H4 (cell line): ENCODE measurements at regions not wholly inside any gene's neighbourhood (a gene's known extent, or its start where the extent isn't known, plus 50 kb on each side); places are given as distances from the start of the nearest gene placed in this dataset.
"Not testable (repeated sequence)": the region's sequence is repeated elsewhere in the genome, so short reads cannot be mapped to it uniquely, and the experiment has no call there.

ENCODE experiments used
- DNase-seq: peaks from one replicate; pipeline ENCODE4 v3.0.0-alpha.2; 2015; ENCODE audit warnings: low spot score

- DNase-seq: not testable (repeated sequence)
These were observed 56.3 kb upstream of the KRTAP5-11 start for GRCh38 chr11:71638801-71639519.

- not testable (repeated sequence) for DNase-seq
These were observed 56.8 kb upstream of the KRTAP5-11 start for GRCh38 chr11:71639520-71639849.

GRCh38 chr11:71639916-71640315 is 57.2 kb upstream of the KRTAP5-11 start:
- DNase-seq: not testable (repeated sequence)

GRCh38 chr11:71647078-71647477 is 64.4 kb upstream of the KRTAP5-11 start:
- DNase-seq: not testable (repeated sequence)

GRCh38 chr11:71652998-71653397 is 70.3 kb upstream of the KRTAP5-11 start:
- not testable (repeated sequence) for DNase-seq

GRCh38 chr11:71654423-71654822 is 71.7 kb upstream of the KRTAP5-11 start:
- not testable (repeated sequence) for DNase-seq

- DNase-seq: not testable (repeated sequence)
These were observed 72.4 kb upstream of the KRTAP5-11 start for GRCh38 chr11:71655041-71655440.

GRCh38 chr11:71656513-71656912 is 73.8 kb upstream of the KRTAP5-11 start:
- DNase-seq: not testable (repeated sequence)

- DNase-seq: not testable (repeated sequence)
These were observed 82.3 kb upstream of the KRTAP5-11 start for GRCh38 chr11:71664941-71665340.

- not testable (repeated sequence) for DNase-seq
These were observed 115.4 kb upstream of the KRTAP5-11 start for GRCh38 chr11:71698110-71698509.

GRCh38 chr11:71698961-71699360 is 116.3 kb upstream of the KRTAP5-11 start:
- DNase-seq: not testable (repeated sequence)

GRCh38 chr11:71701435-71702291 is 119.0 kb upstream of the KRTAP5-11 start:
- not testable (repeated sequence) for DNase-seq

- DNase-seq: not testable (repeated sequence)
These were observed 122.5 kb upstream of the KRTAP5-11 start for GRCh38 chr11:71705086-71705737.

- not testable (repeated sequence) for DNase-seq
These were observed 123.2 kb upstream of the KRTAP5-11 start for GRCh38 chr11:71705738-71706432.

GRCh38 chr11:71707083-71707482 is 124.4 kb upstream of the KRTAP5-11 start:
- not testable (repeated sequence) for DNase-seq

- DNase-seq: not testable (repeated sequence)
These were observed 123.5 kb upstream of the DEFB108B start for GRCh38 chr11:71709541-71709940.

- DNase-seq: not testable (repeated sequence)
These were observed 122.8 kb upstream of the DEFB108B start for GRCh38 chr11:71710171-71710671.

GRCh38 chr11:71710701-71711385 is 122.2 kb upstream of the DEFB108B start:
- DNase-seq: not testable (repeated sequence)

GRCh38 chr11:71712350-71712749 is 120.7 kb upstream of the DEFB108B start:
- DNase-seq: not testable (repeated sequence)

GRCh38 chr11:71712846-71713245 is 120.2 kb upstream of the DEFB108B start:
- DNase-seq: not testable (repeated sequence)

GRCh38 chr11:71714510-71714909 is 118.5 kb upstream of the DEFB108B start:
- DNase-seq: not testable (repeated sequence)
